ENCODE measurements at regions not wholly inside any gene's neighbourhood (a gene's known extent, or its start where the extent isn't known, plus 50 kb on each side); places are given as distances from the start of the nearest gene placed in this dataset.

DNA sequence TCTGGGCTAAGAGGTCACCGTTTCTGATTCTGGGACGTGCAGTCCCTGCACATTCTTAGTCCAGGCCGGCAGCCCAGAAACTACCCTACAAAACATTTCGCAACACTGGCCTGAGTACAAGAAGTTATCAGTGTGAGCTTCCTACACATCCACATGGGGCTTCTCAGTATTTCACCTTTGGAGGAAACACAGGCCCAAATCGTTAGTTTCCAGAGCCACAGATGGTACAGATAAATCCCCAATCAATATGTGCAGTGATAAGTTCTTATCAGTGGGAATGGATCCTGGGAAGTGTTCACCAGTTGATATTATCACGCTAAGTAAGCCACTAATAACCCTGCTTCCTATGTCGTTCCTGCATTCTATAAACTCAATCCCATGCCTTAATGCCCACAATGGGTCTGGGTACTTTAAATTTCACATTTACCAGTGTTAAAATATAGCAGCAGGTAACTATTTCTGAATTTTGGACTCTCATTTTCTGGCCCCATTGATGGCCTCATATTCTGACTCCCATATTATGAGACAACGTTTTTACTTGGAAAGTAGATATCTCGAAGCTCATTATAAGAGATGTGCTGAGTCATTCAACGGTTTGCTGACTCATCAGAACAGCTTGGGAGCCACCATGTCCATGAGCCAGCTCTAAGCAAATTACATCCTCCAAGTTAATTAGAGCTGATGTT lies 370.2 kb upstream of the MAF start:
- intact Hi-C loops (cut with DNase I, micrococcal nuclease): no loop called here
- peaks cover 0 to 5% of the 10 kb centered on the region in 2 experiments for H3K9me3 ChIP-seq (ENCODE audit: control insufficient read depth in 1 of 2, insufficient read depth in 1 of 2, low read length in 2 of 2)
- no peak overlapping the region for H3K27ac ChIP-seq (ENCODE audit: low read depth in 1 of 2, low read length in 2 of 2)
- no peaks in the 10 kb centered on the region for H3K27me3 ChIP-seq (ENCODE audit: control insufficient read depth in 1 of 2, insufficient read depth in 2 of 2, low read length in 2 of 2)
- POLR2A ChIA-PET: interaction anchor here (0.6 kb wide), 1 partner anchor 835 kb away, joined by 3 read pairs; no protein-coding TSS in a partner anchor
- no peaks in the 10 kb centered on the region for H3K36me3 Mint-ChIP-seq (ENCODE audit: low read depth)
- DNase-seq (no peak), ATAC-seq (ENCODE audit: poor library complexity) (no peak)
- TF ChIP-seq, protein P1, sequence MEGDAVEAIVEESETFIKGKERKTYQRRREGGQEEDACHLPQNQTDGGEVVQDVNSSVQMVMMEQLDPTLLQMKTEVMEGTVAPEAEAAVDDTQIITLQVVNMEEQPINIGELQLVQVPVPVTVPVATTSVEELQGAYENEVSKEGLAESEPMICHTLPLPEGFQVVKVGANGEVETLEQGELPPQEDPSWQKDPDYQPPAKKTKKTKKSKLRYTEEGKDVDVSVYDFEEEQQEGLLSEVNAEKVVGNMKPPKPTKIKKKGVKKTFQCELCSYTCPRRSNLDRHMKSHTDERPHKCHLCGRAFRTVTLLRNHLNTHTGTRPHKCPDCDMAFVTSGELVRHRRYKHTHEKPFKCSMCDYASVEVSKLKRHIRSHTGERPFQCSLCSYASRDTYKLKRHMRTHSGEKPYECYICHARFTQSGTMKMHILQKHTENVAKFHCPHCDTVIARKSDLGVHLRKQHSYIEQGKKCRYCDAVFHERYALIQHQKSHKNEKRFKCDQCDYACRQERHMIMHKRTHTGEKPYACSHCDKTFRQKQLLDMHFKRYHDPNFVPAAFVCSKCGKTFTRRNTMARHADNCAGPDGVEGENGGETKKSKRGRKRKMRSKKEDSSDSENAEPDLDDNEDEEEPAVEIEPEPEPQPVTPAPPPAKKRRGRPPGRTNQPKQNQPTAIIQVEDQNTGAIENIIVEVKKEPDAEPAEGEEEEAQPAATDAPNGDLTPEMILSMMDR (IDR thresholded peaks at IDR 0.05): no peak
- H3K4me1 ChIP-seq (ENCODE audit: insufficient read depth, low read length): no peaks in the 10 kb centered on the region
- H3K9me3 Mint-ChIP-seq: no peaks in the 10 kb centered on the region
- H3K4me3 ChIP-seq (ENCODE audit: low read length): no peak overlapping the region
- H3K27me3 Mint-ChIP-seq: no peaks in the 10 kb centered on the region
- H3K27ac Mint-ChIP-seq: no peak overlapping the region
- no peaks in the 10 kb centered on the region for H3K4me1 Mint-ChIP-seq (ENCODE audit: low read depth)
- no peak overlapping the region for H3K4me3 Mint-ChIP-seq
- CTCF ChIA-PET: interaction anchor here (0.5 kb wide), 1 partner anchor 109 kb away, joined by 3 read pairs; no protein-coding TSS in a partner anchor
- no peaks in the 10 kb centered on the region for H3K36me3 ChIP-seq (ENCODE audit: insufficient read depth, low read length)

DNA sequence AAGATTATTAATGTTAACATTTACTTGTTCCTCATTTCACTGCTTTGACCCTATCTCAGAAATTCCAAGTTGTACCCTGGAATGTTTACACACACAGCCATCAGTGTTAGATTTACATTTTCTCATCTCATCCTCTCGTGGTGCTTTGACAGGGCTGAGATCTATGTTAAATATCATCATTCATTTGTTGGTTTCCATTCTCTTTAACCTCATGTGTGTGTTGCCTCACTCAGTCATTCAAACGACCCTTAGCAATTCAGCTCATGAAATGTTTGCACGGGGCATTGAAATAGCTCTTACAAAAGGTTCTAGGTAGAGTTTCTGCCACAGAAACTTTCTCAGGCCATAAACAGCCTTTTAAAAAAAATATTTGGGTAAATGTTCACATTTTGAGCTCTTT lies 369.6 kb upstream of the MAF start:
- intact Hi-C loops (cut with DNase I, micrococcal nuclease): no loop called here
- no peaks in the 10 kb centered on the region for H3K36me3 Mint-ChIP-seq (ENCODE audit: low read depth)
- no peak overlapping the region for H3K27ac Mint-ChIP-seq
- no peaks in the 10 kb centered on the region for H3K27me3 Mint-ChIP-seq
- no peak overlapping the region for H3K4me3 Mint-ChIP-seq
- ChIA-PET CTCF (no interaction called here), POLR2A (no interaction called here)
- Histone ChIP-seq H3K27ac (ENCODE audit: low read depth in 1 of 2, low read length in 2 of 2) (no peak overlapping the region), H3K9me3 (ENCODE audit: control insufficient read depth in 1 of 2, insufficient read depth in 1 of 2, low read length in 2 of 2) (peaks cover 0 to 5% of the 10 kb centered on the region in 2 experiments), H3K36me3 (ENCODE audit: insufficient read depth, low read length) (no peaks in the 10 kb centered on the region), H3K4me1 (ENCODE audit: insufficient read depth, low read length) (no peaks in the 10 kb centered on the region), H3K4me3 (ENCODE audit: low read length) (no peak overlapping the region), H3K27me3 (ENCODE audit: control insufficient read depth in 1 of 2, insufficient read depth in 2 of 2, low read length in 2 of 2) (no peaks in the 10 kb centered on the region)
- ATAC-seq (ENCODE audit: poor library complexity): no peak
- DNase-seq: no peak
- TF ChIP-seq, protein P1 (IDR thresholded peaks at IDR 0.05): no peak
- H3K4me1 Mint-ChIP-seq (ENCODE audit: low read depth): no peaks in the 10 kb centered on the region
- no peaks in the 10 kb centered on the region for H3K9me3 Mint-ChIP-seq

DNA sequence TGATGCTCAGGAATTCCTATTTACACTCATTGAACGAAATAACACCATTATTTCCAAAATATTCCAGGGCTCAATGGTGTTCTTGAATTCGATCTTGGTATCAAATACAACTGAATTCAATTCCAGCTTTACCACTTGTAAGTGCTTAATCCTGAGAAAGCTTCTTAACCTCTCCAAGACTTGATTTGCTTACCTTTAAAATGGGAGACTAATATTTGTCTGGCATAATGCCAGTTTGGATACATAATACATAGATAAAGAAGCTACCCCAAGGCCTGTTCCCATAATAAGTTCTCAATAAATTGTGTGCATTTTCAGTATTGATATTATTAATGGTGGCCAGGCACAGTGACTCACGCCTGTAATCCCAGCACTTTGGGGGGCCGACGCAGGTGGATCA lies 368.9 kb upstream of the MAF start:
- no peak overlapping the region for H3K27ac Mint-ChIP-seq
- no peak for ATAC-seq (ENCODE audit: poor library complexity)
- Histone ChIP-seq H3K9me3 (ENCODE audit: control insufficient read depth in 1 of 2, insufficient read depth in 1 of 2, low read length in 2 of 2) (peaks cover 0 to 5% of the 10 kb centered on the region in 2 experiments), H3K4me3 (ENCODE audit: low read length) (no peak overlapping the region), H3K27me3 (ENCODE audit: control insufficient read depth in 1 of 2, insufficient read depth in 2 of 2, low read length in 2 of 2) (peaks cover 0 to 3% of the 10 kb centered on the region in 2 experiments), H3K27ac (ENCODE audit: low read depth in 1 of 2, low read length in 2 of 2) (no peak overlapping the region), H3K36me3 (ENCODE audit: insufficient read depth, low read length) (no peaks in the 10 kb centered on the region), H3K4me1 (ENCODE audit: insufficient read depth, low read length) (no peaks in the 10 kb centered on the region)
- no peak overlapping the region for H3K4me3 Mint-ChIP-seq
- H3K9me3 Mint-ChIP-seq: no peaks in the 10 kb centered on the region
- TF ChIP-seq, protein P1 (IDR thresholded peaks at IDR 0.05): no peak
- H3K36me3 Mint-ChIP-seq (ENCODE audit: low read depth): no peaks in the 10 kb centered on the region
- H3K4me1 Mint-ChIP-seq (ENCODE audit: low read depth): no peaks in the 10 kb centered on the region
- POLR2A ChIA-PET: no interaction called here
- no peaks in the 10 kb centered on the region for H3K27me3 Mint-ChIP-seq
- intact Hi-C loops (cut with DNase I, micrococcal nuclease): no loop called here
- CTCF ChIA-PET: no interaction called here
- no peak for DNase-seq

All from CD4-positive, alpha-beta T cell (primary cell).